Heart left ventricle (tissue), 13 donors: ENCODE measurements at regions not wholly inside any gene's neighbourhood (a gene's known extent, or its start where the extent isn't known, plus 50 kb on each side); places are given as distances from the start of the nearest gene placed in this dataset.

ENCODE experiments used
- CTCF ChIP-seq, 12 donors: fragments of 200-600 bp; sonication (generic) in 4 of 12; IDR thresholded peaks; one replicate each; pipeline versions ENCODE4 v1.5.0 to v1.8.0; 2018 to 2022; ENCODE audit warnings: antibody characterized with exemption in 12 of 12, mild to moderate bottlenecking in 5 of 12
- POLR2A ChIP-seq, 2 donors: fragments of 450-650 bp; IDR thresholded peaks; one replicate each; pipeline ENCODE4 v1.6.1; 2017; ENCODE audit warnings: antibody characterized with exemption in 2 of 2, mild to moderate bottlenecking in 2 of 2, moderate library complexity in 2 of 2
- donor health status: ischemic (EF 13 %, LVEDD 7.1; RV severe dilation, severe dysfunction).
- donor health status: DM: no; HTN: yes; CAD: no.
- donor health status: DM: no; HTN: no; CAD: no.
- donor health status: ischemic (EF 25% LVEDD 6.9; RV normal size, moderate dysfunction).
- donor health status: ischemic (EF 25% LVEDD 5.7; RV mildly dilated, moderate dysfunction).
- donor health status: ischemic (EF 35%, LVEDD 5.7; RV mildly dilated, moderate dysfunction).
- donor health status: nonischemic (EF 11% LVEDD 7.7; RV severe dilation, severe dysfunction).
- donor health status: DM: yes; HTN: yes; CAD: no.
- donor health status: PGD.
- donor health status: ischemic (EF 29% LVEDD 5.4; RV normal size, mild dysfunction).
- donor health status: nonischemic (EF 23%, LVEDD 6.1; RV moderate dilation, normal function).

- TF ChIP-seq CTCF (IDR thresholded peaks at IDR 0.05): no peak
- no peak for TF ChIP-seq POLR2A (IDR thresholded peaks at IDR 0.05)
These were observed 52.3 kb upstream of the FNDC3A start for GRCh38 chr13:48923376-48923775.
